OCI-LY3 (cell line): ENCODE measurements at regions not wholly inside any gene's neighbourhood (a gene's known extent, or its start where the extent isn't known, plus 50 kb on each side); places are given as distances from the start of the nearest gene placed in this dataset.

Source experiments
- EZH2phosphoT487 ChIP-seq: fragments of 200-600 bp; shearing (Covaris generic); IDR thresholded peaks from 2 replicates; pipeline ENCODE4 v1.6.1; 2018; ENCODE audit warnings: antibody characterized with exemption, mixed run types, low read depth
- TF ChIP-seq, protein P1 (sequence below): fragments of 200-600, 300-600 bp; sonication (generic); IDR thresholded peaks from 2 replicates; pipeline ENCODE4 v1.5.1; 2014; ENCODE audit warnings: antibody characterized with exemption, low read length, low read depth

DNA sequence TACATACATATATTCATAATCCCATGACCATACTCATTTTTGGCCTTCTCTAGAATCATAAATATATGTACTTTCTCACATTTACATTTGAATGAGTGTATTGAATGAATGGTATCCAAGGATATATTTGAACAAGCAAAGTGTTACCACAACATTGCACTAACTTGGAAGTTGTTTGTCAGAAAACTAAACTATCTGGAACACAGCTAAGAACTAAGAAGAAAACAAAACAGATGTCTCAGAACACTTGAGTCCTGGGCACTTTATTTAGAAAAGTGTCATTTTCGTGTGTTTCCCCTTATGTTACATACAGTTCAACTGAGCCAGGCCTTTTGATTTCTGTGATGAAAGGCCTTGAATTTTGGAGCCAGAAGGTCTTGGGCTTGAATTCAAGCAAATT, 466.7 kb upstream of the FAT1 start:
- TF ChIP-seq, protein P1, sequence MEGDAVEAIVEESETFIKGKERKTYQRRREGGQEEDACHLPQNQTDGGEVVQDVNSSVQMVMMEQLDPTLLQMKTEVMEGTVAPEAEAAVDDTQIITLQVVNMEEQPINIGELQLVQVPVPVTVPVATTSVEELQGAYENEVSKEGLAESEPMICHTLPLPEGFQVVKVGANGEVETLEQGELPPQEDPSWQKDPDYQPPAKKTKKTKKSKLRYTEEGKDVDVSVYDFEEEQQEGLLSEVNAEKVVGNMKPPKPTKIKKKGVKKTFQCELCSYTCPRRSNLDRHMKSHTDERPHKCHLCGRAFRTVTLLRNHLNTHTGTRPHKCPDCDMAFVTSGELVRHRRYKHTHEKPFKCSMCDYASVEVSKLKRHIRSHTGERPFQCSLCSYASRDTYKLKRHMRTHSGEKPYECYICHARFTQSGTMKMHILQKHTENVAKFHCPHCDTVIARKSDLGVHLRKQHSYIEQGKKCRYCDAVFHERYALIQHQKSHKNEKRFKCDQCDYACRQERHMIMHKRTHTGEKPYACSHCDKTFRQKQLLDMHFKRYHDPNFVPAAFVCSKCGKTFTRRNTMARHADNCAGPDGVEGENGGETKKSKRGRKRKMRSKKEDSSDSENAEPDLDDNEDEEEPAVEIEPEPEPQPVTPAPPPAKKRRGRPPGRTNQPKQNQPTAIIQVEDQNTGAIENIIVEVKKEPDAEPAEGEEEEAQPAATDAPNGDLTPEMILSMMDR = no peak
- TF ChIP-seq EZH2phosphoT487 = no peak
